ENCODE measurements at regions not wholly inside any gene's neighbourhood (a gene's known extent, or its start where the extent isn't known, plus 50 kb on each side); places are given as distances from the start of the nearest gene placed in this dataset.

DNA sequence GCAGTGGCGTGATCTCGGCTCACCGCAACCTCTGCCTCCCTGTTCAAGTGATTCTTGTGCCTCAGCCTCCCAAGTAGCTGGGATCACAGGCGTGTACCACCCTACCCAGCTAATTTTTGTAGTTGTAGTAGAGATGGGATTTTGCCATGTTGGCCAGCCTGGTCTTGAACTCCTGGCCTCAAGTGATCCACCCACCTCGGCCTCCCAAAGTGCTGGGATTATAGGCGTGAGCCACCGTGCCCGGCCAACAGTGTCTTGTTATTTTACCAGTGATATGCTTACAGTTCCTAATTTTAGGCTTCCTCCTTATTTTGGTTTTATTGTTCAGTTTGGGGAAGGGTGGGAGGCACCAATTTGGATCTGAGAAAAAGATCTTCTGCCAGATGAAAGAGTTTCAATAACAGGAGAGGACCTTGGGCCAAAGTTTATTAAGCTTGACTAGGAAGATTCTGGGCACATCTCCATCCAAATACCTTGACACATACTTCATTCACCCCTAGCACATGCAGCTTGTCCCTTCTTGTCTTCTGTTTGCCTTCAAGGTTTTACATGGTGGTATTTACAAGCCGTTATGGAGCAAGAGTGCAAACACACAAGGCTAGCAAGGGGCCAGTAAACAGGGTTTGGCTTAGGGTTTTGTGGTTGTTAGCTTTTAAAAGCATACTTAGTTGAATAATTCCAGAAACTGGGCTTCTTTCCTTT is 168.1 kb upstream of the DMRT1 start:
- no peak for DNase-seq (ENCODE audit: low spot score)

DNA sequence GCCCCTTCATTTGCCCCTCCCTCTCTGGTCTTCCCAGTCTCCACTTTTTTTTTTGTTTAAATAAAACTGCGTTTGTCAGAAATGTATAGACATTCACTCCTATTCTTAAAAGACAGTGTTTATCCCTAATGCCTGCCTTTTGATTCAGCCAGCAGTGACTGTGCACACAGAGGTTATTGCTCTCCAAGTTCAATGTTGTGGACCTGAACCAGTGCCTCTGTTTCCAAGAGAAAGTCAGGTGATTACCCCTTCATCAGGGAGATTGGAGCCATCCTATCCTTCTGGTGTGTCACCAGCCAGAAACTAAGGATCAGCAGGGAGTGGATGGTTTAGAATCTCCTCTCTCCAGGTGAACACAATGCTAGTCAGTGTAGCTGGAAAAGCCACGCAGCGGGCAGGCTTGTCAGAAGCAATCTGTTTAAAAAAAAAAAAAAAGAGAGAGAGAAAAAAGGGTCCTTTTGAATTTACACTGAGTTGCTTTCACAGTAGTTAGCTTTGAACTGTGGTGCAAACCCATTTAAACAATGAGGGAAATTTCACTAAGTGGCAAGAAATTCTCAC is 167.5 kb upstream of the DMRT1 start:
- DNase-seq (ENCODE audit: low spot score) = no peak

DNA sequence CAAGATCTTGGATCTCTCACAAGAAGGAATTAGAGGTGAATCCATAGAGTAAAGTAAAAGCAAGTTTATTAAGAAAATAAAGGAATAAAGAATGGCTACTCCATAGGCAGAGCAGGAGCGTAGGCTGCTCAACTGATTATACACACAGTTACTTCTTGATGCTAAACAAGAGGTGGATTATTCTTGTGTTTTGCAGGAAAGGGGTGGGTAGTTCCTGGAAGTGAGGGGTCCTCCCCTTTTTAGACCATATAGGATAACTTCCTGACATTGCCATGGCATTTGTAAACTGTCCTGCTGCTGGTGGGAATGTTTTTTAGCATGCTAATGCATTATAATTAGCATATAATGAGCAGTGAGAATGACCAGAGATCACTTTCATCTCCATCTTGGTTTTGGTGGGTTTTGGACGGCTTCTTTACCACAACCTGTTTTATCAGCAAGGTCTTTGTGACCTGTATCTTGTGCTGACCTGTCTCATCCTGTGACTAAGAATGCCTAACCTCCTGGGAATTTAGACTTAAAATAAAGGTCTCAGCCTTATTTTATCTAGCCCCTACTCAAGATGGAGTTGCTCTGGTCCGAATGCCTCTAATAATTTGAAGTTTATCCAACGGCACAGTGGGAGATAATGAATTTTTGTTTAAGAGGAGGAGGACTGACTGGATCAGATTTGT is 165.7 kb upstream of the DMRT1 start:
- DNase-seq (ENCODE audit: low spot score) = no peak

DNA sequence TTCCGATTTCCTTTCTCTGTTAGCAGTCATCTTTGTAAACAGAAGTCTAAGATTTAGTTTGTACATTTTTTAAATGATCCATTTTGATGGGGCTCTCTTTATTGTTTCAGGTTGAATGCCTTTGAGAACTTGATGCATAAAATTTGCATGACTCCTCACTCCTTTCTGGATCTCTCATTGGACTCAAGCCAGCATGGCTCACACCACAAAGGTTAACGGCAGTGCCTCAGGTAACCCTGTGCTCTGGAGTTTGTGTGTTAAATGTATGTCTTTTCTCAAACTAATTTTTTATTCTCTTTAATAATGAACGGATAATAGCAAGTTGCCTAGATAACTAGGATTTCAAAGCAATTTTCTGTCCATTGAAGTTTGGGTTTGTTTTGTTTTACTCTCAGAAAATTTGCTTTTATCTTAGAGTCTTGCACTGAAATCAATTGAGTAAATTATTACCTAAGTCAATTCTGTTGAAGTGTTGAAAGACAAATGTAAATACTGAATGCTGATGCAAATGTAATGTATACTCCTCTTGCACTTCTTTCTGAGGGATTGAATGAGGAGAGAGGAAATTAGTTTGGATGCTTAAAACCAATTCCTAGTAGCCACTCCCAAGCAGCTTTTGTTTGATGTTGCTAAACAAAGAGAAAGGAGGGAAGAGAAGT is 164.6 kb upstream of the DMRT1 start:
- no peak for DNase-seq (ENCODE audit: low spot score)

DNA sequence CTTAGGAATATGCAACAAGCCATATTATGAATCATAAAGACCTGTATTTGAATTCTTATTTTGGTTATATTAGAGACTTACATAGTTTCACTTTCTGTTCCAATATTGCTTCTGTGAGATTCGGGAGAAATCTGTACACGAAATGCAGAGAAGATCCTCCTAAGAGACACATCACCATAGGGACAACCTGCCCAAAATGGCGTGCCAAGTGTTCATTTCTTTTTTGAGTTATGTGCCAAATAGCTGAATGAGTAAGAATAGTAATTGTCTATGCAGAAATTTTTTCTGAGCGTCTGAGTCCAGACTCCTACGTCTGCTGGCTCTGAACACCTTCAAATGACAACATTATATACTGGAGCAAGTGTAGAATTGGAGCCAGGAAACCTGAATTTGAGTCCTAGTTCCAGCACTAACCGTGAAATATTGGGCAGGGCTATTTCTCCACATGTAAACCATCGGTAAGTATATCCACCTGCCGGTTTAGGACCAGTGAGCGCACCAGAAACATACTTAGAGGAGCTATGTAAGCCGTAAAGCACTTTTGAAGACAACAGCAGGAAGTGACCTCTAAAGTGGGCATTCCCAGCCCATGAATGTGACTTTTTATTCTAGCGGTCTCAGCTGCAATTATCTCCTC is 163.9 kb upstream of the DMRT1 start:
- no peak for DNase-seq (ENCODE audit: low spot score)

DNA sequence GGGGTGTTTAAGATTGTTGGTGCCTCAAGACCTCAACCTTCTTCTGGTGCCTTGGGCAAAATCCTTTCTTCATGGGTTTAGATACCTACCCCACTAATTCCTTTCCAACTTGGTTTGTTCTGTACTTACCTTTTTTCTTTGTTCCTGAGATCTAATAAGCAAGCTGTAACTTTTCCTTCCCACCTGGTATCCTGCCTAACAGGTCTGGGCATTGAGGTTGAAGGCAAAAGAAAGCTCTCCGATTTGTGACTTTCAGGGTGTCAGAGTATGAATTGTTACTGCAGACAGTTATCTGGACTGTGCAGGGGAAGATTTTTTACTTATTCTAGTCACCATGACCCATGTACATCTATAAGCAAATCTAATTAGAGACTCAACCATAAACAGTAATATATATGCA is 162.6 kb upstream of the DMRT1 start:
- DNase-seq (ENCODE audit: low spot score) = no peak

DNA sequence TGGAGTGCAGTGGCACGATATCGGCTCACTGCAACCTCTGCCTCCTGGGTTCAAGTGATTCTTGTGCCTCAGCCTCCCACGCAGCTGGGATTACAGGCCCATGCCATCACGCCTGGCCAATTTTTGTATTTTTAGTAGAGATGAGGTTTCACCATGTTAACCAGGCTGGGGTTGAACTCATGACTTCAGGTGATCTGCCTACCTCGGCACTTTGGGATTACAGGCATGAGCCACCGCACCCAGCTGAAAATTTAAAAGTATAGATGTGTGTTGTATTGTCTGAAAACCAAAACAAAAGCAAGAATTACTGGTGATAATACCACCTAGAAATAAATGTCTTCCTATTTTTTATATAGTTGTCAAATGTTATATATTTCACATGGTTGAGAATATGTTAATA is 162.0 kb upstream of the DMRT1 start:
- DNase-seq (ENCODE audit: low spot score) = no peak

DNA sequence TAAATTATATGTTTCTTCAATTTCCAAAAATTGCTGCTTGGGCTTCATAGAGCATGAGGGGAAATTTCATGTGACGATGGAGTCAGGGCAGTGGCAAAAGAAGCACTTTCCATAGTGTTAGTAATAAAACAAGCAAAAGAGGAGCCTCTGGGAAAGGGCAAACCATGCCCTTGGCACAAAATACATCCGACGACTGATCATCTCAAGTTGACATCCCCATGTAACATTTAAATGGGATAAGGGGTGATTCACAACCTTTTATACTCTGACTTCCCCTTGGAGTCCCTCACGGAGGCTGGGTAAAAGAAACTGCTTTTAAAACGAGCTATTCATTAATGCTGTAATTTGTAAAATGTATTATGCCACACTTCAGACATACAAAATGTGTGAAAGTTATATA is 161.4 kb upstream of the DMRT1 start:
- no peak for DNase-seq (ENCODE audit: low spot score)

DNA sequence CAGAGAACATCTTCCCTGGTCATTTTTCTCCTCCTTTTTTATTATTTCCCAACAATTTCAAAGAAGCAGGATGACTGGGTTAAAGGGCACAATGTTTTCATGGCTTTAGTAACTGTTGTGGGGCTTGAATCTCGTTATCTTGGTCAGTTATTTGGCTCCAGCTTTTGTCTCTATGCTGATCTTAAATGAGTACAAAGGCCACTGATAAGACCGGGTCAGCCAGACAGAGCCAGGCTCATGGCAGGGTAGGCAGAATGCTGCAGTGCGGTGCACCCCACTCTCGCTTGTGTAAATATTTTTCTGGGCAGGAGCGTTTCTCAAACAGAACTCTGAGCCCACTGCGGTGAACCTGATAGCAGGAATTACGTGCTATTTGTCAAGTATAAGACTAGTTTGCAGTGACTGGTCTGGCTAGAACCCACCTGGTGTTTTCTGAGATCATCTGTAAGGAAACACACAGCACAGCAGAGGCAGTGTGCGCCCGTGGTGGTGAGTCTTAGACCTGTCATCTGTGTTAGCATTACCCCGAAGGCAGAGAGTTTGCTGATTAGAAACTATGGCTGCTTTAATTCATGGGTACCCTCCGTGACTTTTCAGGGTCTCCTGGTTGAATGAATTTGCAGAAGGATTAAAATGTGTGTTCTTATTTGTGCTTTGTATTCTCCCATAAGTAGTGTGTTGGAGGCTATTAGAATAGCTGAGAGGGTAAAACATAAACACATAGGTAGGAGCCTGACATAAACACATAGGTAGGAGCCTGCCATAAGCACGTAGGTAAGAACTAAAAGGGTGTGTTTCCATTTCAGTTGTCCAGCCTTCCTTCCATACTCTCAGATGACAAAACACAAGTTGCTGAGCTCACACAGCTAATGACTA is 158.6 kb upstream of the DMRT1 start:
- peak; percentile 71 for DNase-seq (ENCODE audit: low spot score)

DNA sequence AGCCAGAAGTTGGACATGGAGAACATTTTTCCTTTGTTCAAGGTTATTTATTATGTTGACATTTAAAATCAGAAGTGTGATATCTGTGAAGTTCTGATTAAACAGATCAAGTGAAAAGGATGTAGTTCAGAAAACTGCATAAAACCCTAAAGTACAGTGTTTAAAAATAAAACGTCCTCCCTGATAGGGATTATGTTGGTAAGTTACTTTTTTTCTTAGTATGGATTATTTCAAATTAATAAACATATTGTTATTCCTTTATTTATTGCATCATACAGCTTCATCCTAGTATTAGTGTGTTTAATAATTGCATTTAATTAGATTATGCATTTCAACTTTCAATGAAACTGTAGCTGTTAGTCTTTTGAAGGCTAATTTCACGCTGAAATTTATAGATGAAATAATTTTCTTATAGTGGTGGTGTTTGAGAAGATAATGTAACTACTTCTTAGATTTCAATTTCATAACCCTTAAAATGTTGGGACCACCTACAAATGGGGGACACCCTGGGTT is 157.9 kb upstream of the DMRT1 start:
- no peak for DNase-seq (ENCODE audit: low spot score)

DNA sequence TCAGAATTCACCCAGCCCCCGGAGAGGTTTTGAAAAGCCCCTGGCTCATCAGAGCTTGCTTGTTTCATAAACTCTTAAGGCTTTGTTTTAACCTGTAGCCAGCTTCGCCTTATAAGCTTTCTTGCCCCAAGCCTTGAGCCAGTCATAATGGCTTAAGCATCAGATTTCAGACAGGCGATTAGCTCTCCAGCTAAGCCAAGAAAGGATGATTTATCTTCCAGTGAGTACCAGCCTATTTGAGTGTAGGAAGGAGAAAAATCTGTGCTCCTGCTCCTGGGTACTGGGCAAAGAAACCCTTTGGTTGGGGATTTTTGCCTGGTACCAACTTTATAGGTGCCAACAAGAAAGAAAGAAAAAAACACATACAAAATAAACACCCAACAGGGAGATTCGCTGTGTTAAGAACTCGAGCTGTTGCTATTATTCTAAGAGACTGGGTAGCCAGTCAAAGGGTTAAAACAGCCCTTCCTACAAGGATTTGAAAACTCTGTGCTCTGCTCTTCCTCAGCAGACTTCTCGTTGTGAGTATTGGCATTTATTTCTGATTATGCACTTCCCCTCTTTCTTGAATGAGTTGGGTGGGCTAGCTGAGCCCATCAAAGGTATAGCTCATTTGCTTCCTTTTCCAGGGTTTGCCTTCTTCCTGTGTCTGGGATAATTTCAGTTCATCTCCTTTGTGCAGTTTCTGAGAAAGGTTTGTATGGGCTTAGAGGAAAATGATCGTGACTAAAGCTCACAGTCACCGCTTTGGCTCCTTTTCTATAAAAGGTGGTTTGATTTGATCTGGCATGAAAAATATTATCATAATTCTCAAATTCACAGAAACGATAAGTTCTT is 157.2 kb upstream of the DMRT1 start:
- peak; percentile 94 for DNase-seq (ENCODE audit: low spot score)

DNA sequence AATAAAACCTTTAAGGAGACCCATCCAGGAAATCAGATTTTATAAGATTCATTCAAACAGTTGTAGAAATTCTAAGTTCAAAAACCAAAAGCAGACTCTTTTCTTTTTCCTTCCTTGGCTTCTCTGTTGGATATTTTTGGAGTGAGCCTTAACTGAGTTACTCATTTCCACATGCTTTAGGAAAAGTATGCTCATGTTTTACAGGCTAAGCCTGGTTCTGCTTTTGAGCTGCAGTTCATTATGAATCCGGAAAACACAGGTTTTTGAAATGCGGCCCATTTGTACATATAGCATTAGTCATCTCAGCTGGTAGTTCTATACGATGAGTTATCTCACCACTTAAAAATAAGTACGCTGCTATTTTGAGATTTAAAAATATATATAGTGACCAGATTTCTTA is 156.6 kb upstream of the DMRT1 start:
- peak; percentile 94 for DNase-seq (ENCODE audit: low spot score)

DNA sequence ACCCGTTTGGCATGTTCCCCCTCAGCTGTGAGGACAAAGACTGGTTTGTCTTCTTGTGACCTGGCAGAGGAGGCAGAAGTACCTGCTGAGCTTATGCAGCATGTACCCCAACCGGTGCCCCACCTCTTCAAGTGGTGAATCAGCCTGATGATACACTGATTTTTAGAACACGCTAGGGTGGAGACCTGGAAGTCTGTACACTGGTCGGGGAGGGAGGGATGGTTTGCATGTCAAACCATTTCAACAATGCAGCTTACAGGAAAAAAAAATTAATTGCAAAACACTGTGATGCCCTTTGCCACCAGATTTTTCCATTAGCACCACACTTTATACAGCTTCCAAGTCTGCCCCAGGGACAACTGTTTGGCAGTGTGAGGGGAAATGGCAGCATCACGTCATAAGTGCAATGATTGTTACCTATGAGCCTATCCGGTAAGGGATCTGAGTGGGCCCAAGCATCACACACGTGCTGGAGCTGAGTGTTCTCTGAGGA is 155.1 kb upstream of the DMRT1 start:
- peak; percentile 24 for DNase-seq (ENCODE audit: low spot score)

DNA sequence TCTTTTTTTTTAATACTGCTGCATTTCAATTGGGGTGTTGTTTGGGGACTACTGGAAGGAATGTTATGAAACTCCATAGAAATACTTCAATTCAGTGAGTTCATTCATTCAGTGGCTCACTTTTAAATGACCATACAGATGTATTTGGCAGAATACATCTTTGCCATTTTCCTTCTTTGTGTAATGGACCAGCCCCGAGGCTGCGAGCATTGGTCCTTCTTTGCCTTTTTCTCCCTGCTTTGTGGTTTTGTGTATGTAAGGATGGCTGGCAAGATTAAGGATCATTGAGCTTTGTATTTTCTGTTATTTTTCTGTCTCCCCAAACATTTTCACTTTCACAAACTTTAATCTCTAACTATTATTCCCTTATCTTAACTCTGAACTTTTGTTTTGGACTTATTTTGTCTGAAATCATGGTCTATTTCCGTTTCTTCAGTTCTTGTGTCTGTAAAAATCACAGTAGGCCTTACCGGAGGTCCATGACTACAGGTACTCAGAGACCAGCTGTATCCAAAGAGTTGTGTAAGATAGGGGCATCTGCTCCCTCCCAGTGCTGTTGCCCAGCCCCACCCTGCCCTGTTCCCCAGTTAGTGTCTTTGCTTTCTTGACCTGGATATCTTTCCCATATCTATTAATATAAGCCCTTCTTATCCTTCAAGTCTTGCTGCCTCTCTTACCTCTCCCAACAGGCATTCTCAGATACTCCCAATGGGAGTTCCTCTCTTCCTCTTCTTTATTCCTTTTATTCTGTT is 154.3 kb upstream of the DMRT1 start:
- no peak for DNase-seq (ENCODE audit: low spot score)

DNA sequence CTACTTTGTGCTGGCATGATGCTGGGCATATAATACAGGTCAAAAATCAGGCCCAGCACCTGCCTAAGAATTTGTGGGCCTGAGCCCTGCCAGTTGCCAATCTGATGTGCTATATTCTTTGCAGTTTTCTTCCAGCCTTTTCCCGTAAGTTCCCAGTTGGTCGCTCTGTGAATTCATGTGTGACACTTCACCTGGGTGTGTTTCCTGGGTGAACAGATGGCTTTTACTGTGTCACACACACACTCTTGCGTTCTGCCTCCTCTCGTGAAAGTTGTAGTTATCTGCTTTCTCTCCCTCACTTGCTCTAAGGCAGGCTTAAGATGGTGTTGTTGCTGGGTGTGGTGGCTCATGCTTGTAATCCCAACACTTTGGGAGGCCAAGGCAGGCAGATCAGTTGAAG is 153.5 kb upstream of the DMRT1 start:
- no peak for DNase-seq (ENCODE audit: low spot score)

DNA sequence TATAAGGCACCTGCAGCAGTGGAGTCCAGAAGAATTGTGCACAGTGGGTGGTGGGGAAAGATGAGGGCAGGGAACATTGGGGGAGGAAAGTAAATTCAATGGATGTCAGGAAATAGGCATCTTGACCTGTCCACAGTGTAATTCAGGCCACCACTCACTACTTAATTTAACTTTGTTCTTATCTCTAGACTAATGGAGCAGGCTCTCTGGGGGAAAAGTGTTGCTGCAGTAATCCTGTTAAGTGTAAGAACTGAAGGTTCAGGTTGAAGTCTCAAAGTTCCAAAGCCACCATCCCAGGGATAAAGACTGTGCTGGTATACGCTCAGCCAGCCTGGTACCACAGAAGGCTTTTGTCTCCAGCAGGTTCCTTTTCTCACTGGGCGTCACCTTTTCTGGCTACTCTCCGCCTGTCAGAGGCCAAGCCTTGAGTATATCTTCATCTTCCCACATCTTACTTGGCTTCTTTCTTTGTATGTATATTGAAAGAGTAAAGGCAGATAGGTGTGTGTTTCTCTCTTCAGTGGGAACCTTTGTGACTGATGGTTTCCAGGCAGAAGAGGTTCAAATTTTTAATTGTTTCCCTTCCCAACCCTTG is 150.9 kb upstream of the DMRT1 start:
- no peak for DNase-seq (ENCODE audit: low spot score)

DNA sequence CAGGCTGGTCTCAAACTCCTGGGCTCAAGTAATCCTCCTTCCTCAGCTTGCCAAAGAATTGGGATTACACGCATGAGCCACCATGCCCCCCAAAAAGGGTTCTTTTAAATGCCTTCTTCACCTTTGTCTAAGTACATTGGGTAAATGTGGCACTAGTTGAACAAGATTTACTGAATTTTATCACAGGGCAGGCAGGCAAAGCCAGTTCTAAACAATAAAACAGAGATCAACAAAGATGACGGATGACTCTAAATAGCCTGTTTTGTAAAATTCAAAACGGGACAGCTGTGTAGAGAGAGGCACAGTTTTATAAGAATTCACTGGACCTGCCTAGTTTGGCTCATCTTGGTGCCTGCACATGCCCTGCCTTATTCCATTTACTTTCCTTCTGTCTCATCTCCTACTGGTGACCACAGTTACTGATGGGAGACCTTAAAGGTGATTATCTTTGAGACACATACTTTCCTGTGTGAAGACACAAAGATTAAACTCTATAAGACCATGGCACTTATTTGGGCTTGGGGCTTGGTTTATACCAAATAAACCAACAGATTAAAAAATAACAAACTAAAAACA is 149.6 kb upstream of the DMRT1 start:
- no peak for DNase-seq (ENCODE audit: low spot score)

DNA sequence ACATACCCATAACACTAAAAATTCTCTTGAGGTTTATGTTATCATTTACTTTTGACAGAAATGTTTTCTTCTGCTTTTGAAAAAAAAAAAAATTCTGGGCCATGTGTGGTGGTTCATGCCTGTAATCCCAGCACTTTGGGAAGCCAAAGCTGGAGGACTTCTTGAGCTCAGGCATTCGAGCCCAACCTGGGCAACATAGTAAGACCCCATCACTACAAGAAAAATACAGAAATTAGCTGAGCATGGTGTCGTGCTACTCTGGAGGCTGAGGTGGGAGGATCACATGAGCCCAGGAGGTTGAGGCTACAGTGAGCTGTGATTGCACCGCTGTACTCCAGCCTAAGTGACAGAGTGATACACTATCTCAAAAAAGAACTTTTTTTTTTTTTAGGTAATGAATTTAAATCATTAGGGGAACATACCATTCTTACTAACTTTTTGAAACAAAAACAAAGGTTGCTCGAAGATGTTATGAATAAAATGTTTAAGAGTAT is 148.8 kb upstream of the DMRT1 start:
- DNase-seq (ENCODE audit: low spot score) = no peak
